Pancreas (tissue), 10 donors: ENCODE measurements at regions not wholly inside any gene's neighbourhood (a gene's known extent, or its start where the extent isn't known, plus 50 kb on each side); places are given as distances from the start of the nearest gene placed in this dataset.

Experiments used
- ATAC-seq, 4 donors: fragments of 200-7000 bp; cut with Tn5 transposase; one replicate each; pipeline versions ENCODE4 v1.8.0 to v1.9.1; 2020; ENCODE audit warnings: mild to moderate bottlenecking in 4 of 4, moderate library complexity in 4 of 4
- DNase-seq, 6 donors: peaks; one replicate each; pipeline ENCODE4 v3.0.0-alpha.2; 2020
- FAIRE-seq: peaks from 2 replicates; lab custom pipeline; 2012; peaks lifted over from hg19 to GRCh38; lab: Jason Lieb, UNC
- H3K27ac ChIP-seq, 4 donors: fragments of 200-600 bp; sonication (generic); 1 replicate in 3 of 4; 2 replicates in 1 of 4; pipeline versions ENCODE4 v1.5.0 to v1.8.0; 2020
- H3K27me3 ChIP-seq, 4 donors: fragments of 200-600 bp; one replicate each; pipeline ENCODE4 v1.8.0; 2021
- H3K36me3 ChIP-seq, 3 donors: fragments of 200-600 bp; sonication (generic) in 1 of 3; one replicate each; pipeline versions ENCODE4 v1.5.0 to v1.8.0; 2020 to 2021
- H3K4me1 ChIP-seq, 3 donors: fragments of 200-600 bp; one replicate each; pipeline ENCODE4 v1.8.0; 2021
- H3K4me3 ChIP-seq, 4 donors: fragments of 200-600 bp; sonication (generic) in 2 of 4; one replicate each; pipeline versions ENCODE4 v1.5.0 to v1.8.0; 2020 to 2021
- H3K9me3 ChIP-seq, 4 donors: fragments of 200-600 bp; one replicate each; pipeline ENCODE4 v1.8.0; 2021
- CTCF ChIP-seq, 4 donors: fragments of 200-600 bp; sonication (generic) in 3 of 4; IDR thresholded peaks; one replicate each; pipeline versions ENCODE4 v1.5.0 to v1.8.0; 2021; ENCODE audit warnings: antibody characterized with exemption in 4 of 4
- WGBS, 2 donors: extraction: QIAGEN DNeasy Blood & Tissue Kit; methylation state at CpG; one replicate each; pipeline ENCODE4 v1.1.7; 2013; 5-methylcytosine and 5-hydroxymethylcytosine counted together
- intact Hi-C, 3 donors: fragments of 100-400 bp; cut with DNase I; formaldehyde crosslinking; loops; one replicate each; pipeline versions ENCODE4 v1.11.1 to v1.14.2; 2022
- donor health status: healthy with polysubstance abuse.
- donor health status: DM: no; HTN: no; CAD: no; lungs with moderate emphysema.
- donor health status: DM: no; HTN: no; CAD: no.
- donor health status: control.
- donor health status: control.
- donor health status: Bipolar disorder and iron deficiency.
- donor health status: DM: yes; HTN: yes; CAD: no.
- donor health status: DM: no; HTN: no; CAD: no.
- donor health status: DM: no; HTN: no; CAD: no.
- donor health status: DM: yes; HTN: yes; CAD: no.

- intact Hi-C loops: no loop called here
Observed at GRCh38 chr18:23354625-23355024, 98.5 kb upstream of the RIOK3 start.

GRCh38 chr18:23355206-23355605, 97.9 kb upstream of the RIOK3 start:
- H3K9me3 ChIP-seq: no peaks in the 10 kb centered on the region
- FAIRE-seq (no peak), DNase-seq (no peak), ATAC-seq (no peak)
- 92 to 95% methylated on average over 6 of the region's 6 CpGs for WGBS, 2 donors
- no peaks in the 10 kb centered on the region for H3K36me3 ChIP-seq
- H3K27me3 ChIP-seq: no peaks in the 10 kb centered on the region
- H3K4me3 ChIP-seq: no peak overlapping the region
- intact Hi-C loops: no loop called here
- no peak for TF ChIP-seq CTCF (IDR thresholded peaks at IDR 0.05)
- H3K27ac ChIP-seq: no peak overlapping the region
- peaks cover 0 to 6% (median 0%) of the 10 kb centered on the region in 3 donors for H3K4me1 ChIP-seq

More at GRCh38 chr18:23354625-23355024, 98.5 kb upstream of the RIOK3 start:
- TF ChIP-seq CTCF (IDR thresholded peaks at IDR 0.05): no peak
- DNase-seq (no peak), ATAC-seq (no peak), FAIRE-seq (no peak)
- WGBS, 2 donors: 85 to 94% methylated on average over 4 of the region's 4 CpGs
- no peak overlapping the region for H3K4me3 ChIP-seq
- no peaks in the 10 kb centered on the region for H3K36me3 ChIP-seq
- peaks cover 0 to 6% (median 0%) of the 10 kb centered on the region in 3 donors for H3K4me1 ChIP-seq
- H3K9me3 ChIP-seq: no peaks in the 10 kb centered on the region
- H3K27ac ChIP-seq: no peak overlapping the region
- no peaks in the 10 kb centered on the region for H3K27me3 ChIP-seq

GRCh38 chr18:23356424-23356823, 96.7 kb upstream of the RIOK3 start:
- intact Hi-C loops: no loop called here
- Histone ChIP-seq H3K4me3 (no peak overlapping the region), H3K36me3 (no peaks in the 10 kb centered on the region), H3K27ac (no peak overlapping the region), H3K4me1 (peaks cover 0 to 6% (median 0%) of the 10 kb centered on the region in 3 donors), H3K27me3 (no peaks in the 10 kb centered on the region), H3K9me3 (no peaks in the 10 kb centered on the region)
- TF ChIP-seq CTCF (IDR thresholded peaks at IDR 0.05): no peak
- WGBS, 2 donors: 88 to 91% methylated on average over 4 of the region's 4 CpGs
- ATAC-seq (no peak), DNase-seq (no peak), FAIRE-seq (no peak)

GRCh38 chr18:23356915-23357601, 96.0 kb upstream of the RIOK3 start:
- ATAC-seq (peak in 3 of 4 donors; percentile 31 to 42 (median 36)), FAIRE-seq (no peak), DNase-seq (no peak)
- Histone ChIP-seq H3K27ac (peak overlapping the region in 2 of 4 donors; percentile 35 to 42), H3K27me3 (no peaks in the 10 kb centered on the region), H3K36me3 (no peaks in the 10 kb centered on the region), H3K4me1 (peaks cover 0 to 6% (median 0%) of the 10 kb centered on the region in 3 donors), H3K9me3 (no peaks in the 10 kb centered on the region), H3K4me3 (no peak overlapping the region)
- intact Hi-C loops: no loop called here
- no peak for TF ChIP-seq CTCF (IDR thresholded peaks at IDR 0.05)
- 25 to 36% methylated on average over 2 of the region's 2 CpGs for WGBS, 2 donors

GRCh38 chr18:23357996-23358594, 95.0 kb upstream of the RIOK3 start:
- Histone ChIP-seq H3K4me1 (peaks cover 0 to 6% (median 0%) of the 10 kb centered on the region in 3 donors), H3K4me3 (no peak overlapping the region)

More at GRCh38 chr18:23357996-23358594, 95.0 kb upstream of the RIOK3 start:
- ATAC-seq: peak; percentile 54 to 79 (median 62)
- no peaks in the 10 kb centered on the region for H3K36me3 ChIP-seq
- no peaks in the 10 kb centered on the region for H3K9me3 ChIP-seq
- DNase-seq: peak in 3 of 6 donors; percentile 25 to 39 (median 33)
- H3K27me3 ChIP-seq: no peaks in the 10 kb centered on the region
- 44 to 61% methylated on average over 13 of the region's 13 CpGs for WGBS, 2 donors
- no peak for FAIRE-seq
- no peak for TF ChIP-seq CTCF (IDR thresholded peaks at IDR 0.05)
- intact Hi-C loops: no loop called here
- peak overlapping the region in 2 of 4 donors; percentile 9 to 42 for H3K27ac ChIP-seq
